OCI-LY1 (cell line): ENCODE measurements at regions not wholly inside any gene's neighbourhood (a gene's known extent, or its start where the extent isn't known, plus 50 kb on each side); places are given as distances from the start of the nearest gene placed in this dataset.

Experiments
- H2AFZ ChIP-seq: fragments of 200-600 bp; sonication (generic), shearing (Covaris generic); 2 replicates; pipeline ENCODE4 v1.6.0; 2014; ENCODE audit warnings: antibody characterized with exemption, mild to moderate bottlenecking, low read length
- H3F3A ChIP-seq: fragments of 200-600 bp; sonication (generic), shearing (Covaris generic); 2 replicates; pipeline ENCODE4 v1.6.0; 2014; ENCODE audit warnings: mild to moderate bottlenecking, antibody characterized with exemption, low read length, moderate library complexity; ENCODE audit not compliant: insufficient read depth
- H3K27ac ChIP-seq: fragments of 200-600 bp; sonication (generic); 2 replicates; pipeline ENCODE4 v1.5.1; 2014; ENCODE audit warnings: low read length, mixed run types, mild to moderate bottlenecking, low read depth; ENCODE audit not compliant: poor library complexity, severe bottlenecking
- H3K27me3 ChIP-seq: fragments of 200-600 bp; sonication (generic); 2 replicates; pipeline ENCODE4 v1.6.0; 2014; ENCODE audit warnings: antibody characterized with exemption, mild to moderate bottlenecking, low read length, moderate library complexity; ENCODE audit not compliant: insufficient read depth
- H3K36me3 ChIP-seq: fragments of 200-600 bp; sonication (generic); 2 replicates; pipeline ENCODE4 v1.6.1; 2014; ENCODE audit warnings: mild to moderate bottlenecking, antibody characterized with exemption, low read length, moderate library complexity, mixed read lengths; ENCODE audit not compliant: insufficient read depth
- H3K4me1 ChIP-seq: fragments of 200-600 bp; sonication (generic); 2 replicates; pipeline ENCODE4 v1.5.1; 2014; ENCODE audit warnings: mild to moderate bottlenecking, low read length, moderate library complexity; ENCODE audit not compliant: insufficient read depth, severe bottlenecking
- H3K4me2 ChIP-seq: fragments of 200-600 bp; sonication (generic), shearing (Covaris generic); 2 replicates; pipeline ENCODE4 v1.6.1; 2014; ENCODE audit warnings: low read length
- H3K4me3 ChIP-seq: fragments of 200-600 bp; sonication (generic); 2 replicates; pipeline ENCODE4 v1.5.1; 2014; ENCODE audit warnings: low read length, low read depth, mild to moderate bottlenecking, mixed read lengths; ENCODE audit not compliant: poor library complexity, severe bottlenecking
- H3K79me2 ChIP-seq: fragments of 200-600 bp; shearing (Covaris generic); 2 replicates; pipeline ENCODE4 v1.6.1; 2016; ENCODE audit warnings: mixed run types, low read length, mixed read lengths; ENCODE audit not compliant: insufficient read depth
- H3K9ac ChIP-seq: fragments of 200-600 bp; sonication (generic), shearing (Covaris generic); 2 replicates; pipeline ENCODE4 v1.6.1; 2014; ENCODE audit warnings: mild to moderate bottlenecking, low read length, mixed read lengths
- H3K9me2 ChIP-seq: fragments of 200-600 bp; sonication (generic), shearing (Covaris generic); 2 replicates; pipeline ENCODE4 v1.6.1; 2014; ENCODE audit warnings: low read depth, mild to moderate bottlenecking, low read length, mixed read lengths
- H3K9me3 ChIP-seq: fragments of 200-600 bp; shearing (Covaris generic); 2 replicates; pipeline ENCODE4 v1.6.1; 2014; ENCODE audit warnings: low read length, mixed read lengths
- H4K20me1 ChIP-seq: fragments of 200-600 bp; sonication (generic), shearing (Covaris generic); 2 replicates; pipeline ENCODE4 v1.6.0; 2016; ENCODE audit warnings: mild to moderate bottlenecking, low read length; ENCODE audit not compliant: insufficient read depth
- EZH2 ChIP-seq: fragments of 200-600 bp; sonication (generic), shearing (Covaris generic); IDR thresholded peaks from 2 replicates; pipeline ENCODE4 v1.8.0; 2017; ENCODE audit warnings: borderline replicate concordance, mixed run types, mild to moderate bottlenecking, antibody characterized with exemption, low read length, moderate library complexity, mixed read lengths
- TF ChIP-seq, protein P1 (sequence below): fragments of 200-600 bp; sonication (generic), shearing (Covaris generic); IDR thresholded peaks from 2 replicates; pipeline ENCODE4 v1.5.1; 2017; ENCODE audit warnings: mild to moderate bottlenecking, antibody characterized with exemption, low read length, moderate library complexity, mixed read lengths

DNA sequence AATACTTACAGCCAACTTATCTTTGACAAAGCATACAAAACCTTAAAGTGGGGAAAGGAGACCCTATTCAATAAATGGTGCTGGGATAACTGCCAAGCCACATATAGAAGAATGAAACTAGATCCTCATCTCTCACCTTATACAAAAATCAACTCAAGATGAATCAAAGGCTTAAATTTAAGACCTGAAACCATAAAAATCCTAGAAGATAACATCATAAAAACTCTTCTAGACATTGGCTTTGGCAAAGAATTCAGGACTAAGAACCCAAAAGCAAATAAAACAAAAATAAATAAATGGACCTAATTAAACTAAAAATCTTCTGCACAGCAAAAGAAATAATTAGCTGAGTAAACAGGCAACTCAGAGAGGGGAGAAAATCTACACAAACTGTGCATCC is 335.6 kb upstream of the PBX1 start:
- H3K4me2 ChIP-seq, result no peak overlapping the region
- TF ChIP-seq, protein P1, sequence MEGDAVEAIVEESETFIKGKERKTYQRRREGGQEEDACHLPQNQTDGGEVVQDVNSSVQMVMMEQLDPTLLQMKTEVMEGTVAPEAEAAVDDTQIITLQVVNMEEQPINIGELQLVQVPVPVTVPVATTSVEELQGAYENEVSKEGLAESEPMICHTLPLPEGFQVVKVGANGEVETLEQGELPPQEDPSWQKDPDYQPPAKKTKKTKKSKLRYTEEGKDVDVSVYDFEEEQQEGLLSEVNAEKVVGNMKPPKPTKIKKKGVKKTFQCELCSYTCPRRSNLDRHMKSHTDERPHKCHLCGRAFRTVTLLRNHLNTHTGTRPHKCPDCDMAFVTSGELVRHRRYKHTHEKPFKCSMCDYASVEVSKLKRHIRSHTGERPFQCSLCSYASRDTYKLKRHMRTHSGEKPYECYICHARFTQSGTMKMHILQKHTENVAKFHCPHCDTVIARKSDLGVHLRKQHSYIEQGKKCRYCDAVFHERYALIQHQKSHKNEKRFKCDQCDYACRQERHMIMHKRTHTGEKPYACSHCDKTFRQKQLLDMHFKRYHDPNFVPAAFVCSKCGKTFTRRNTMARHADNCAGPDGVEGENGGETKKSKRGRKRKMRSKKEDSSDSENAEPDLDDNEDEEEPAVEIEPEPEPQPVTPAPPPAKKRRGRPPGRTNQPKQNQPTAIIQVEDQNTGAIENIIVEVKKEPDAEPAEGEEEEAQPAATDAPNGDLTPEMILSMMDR, result no peak
- TF ChIP-seq EZH2, result no peak
- H4K20me1 ChIP-seq, result no peaks in the 10 kb centered on the region

DNA sequence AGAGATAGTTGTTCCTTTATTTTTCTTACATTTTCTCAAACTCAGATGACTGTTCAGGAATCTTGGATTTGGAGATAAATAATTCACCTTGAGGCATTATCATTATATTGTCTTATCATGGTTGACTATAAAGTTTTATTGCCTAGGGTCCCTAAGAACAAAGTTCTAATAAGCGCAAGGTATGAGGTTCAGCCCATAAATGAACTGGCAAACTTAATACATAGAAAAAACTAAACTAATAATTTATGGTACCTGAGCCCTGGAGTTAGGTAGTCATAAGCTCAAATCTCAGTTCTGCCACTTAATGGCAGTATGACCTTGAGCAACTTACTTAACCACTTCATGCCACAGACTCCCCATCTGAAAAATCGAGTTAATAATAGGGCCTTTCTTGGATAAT is 334.0 kb upstream of the PBX1 start:
- TF ChIP-seq, protein P1, result no peak
- no peak for TF ChIP-seq EZH2
- Histone ChIP-seq H3K27ac (no peak overlapping the region), H3K4me2 (no peak overlapping the region), H3K4me3 (no peak overlapping the region), H3K9me2 (no peaks in the 10 kb centered on the region), H2AFZ (no peak overlapping the region), H3K36me3 (no peaks in the 10 kb centered on the region), H3K4me1 (no peaks in the 10 kb centered on the region), H3K27me3 (no peaks in the 10 kb centered on the region), H4K20me1 (no peaks in the 10 kb centered on the region), H3K9me3 (no peaks in the 10 kb centered on the region), H3K79me2 (no peaks in the 10 kb centered on the region), H3K9ac (no peak overlapping the region), H3F3A (no peaks in the 10 kb centered on the region)

More for the DNA sequence above, 335.6 kb upstream of the PBX1 start:
- Histone ChIP-seq H3K27me3 (no peaks in the 10 kb centered on the region), H3K4me3 (no peak overlapping the region), H3K9ac (no peak overlapping the region), H3K36me3 (no peaks in the 10 kb centered on the region), H3K4me1 (no peaks in the 10 kb centered on the region), H2AFZ (no peak overlapping the region), H3K79me2 (no peaks in the 10 kb centered on the region), H3F3A (no peaks in the 10 kb centered on the region), H3K9me2 (no peaks in the 10 kb centered on the region), H3K27ac (no peak overlapping the region), H3K9me3 (no peaks in the 10 kb centered on the region)

DNA sequence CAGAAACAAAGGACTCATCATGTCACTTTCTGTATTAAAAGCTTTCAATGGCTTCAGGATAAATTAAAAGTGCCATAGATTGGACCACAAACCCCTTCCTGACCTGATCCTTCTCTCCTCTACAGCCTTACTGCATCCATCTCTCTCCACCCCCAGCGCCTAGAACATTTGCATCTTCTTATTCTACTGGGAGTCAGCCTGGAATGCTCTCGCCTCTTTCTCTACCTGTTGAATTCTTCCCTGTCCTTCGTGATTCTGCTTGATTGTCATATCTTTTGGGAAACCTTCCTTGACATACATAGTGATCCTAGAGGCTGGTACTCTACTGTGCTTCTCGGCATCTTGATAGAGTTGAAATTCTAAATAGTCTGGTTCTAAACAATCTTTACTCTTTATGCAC is 332.0 kb upstream of the PBX1 start:
- no peak for TF ChIP-seq EZH2
- TF ChIP-seq, protein P1, result no peak
- Histone ChIP-seq H3K9me2 (no peaks in the 10 kb centered on the region), H3K79me2 (no peaks in the 10 kb centered on the region), H3K4me1 (no peaks in the 10 kb centered on the region), H3K4me3 (no peak overlapping the region), H3K4me2 (no peak overlapping the region), H2AFZ (no peak overlapping the region), H4K20me1 (no peaks in the 10 kb centered on the region), H3K27me3 (no peaks in the 10 kb centered on the region), H3F3A (no peaks in the 10 kb centered on the region), H3K27ac (no peak overlapping the region), H3K9me3 (no peaks in the 10 kb centered on the region), H3K36me3 (no peaks in the 10 kb centered on the region), H3K9ac (no peak overlapping the region)
